Neural progenitor cell (in vitro differentiated cells): ENCODE measurements at regions not wholly inside any gene's neighbourhood (a gene's known extent, or its start where the extent isn't known, plus 50 kb on each side); places are given as distances from the start of the nearest gene placed in this dataset.

ENCODE experiments used
- DNase-seq: peaks from one replicate; pipeline ENCODE4 v3.0.0-alpha.2; 2016; ENCODE audit warnings: low spot score
- H2AFZ ChIP-seq: fragments of 200-600 bp; sonication (generic); replicated peaks from 2 replicates; pipeline ENCODE4 v1.6.1; 2016; ENCODE audit warnings: antibody characterized with exemption
- H3F3A ChIP-seq: fragments of 200-600 bp; sonication (generic); 2 replicates; pipeline ENCODE4 v1.6.1; 2016; ENCODE audit warnings: antibody characterized with exemption, low read depth
- H3K27ac ChIP-seq: fragments of 200-600 bp; sonication (generic); 2 replicates; pipeline ENCODE4 v1.5.1; 2016; ENCODE audit warnings: mild to moderate bottlenecking
- H3K27me3 ChIP-seq: fragments of 200-600 bp; sonication (generic); 2 replicates; pipeline ENCODE4 v1.6.1; 2016; ENCODE audit warnings: mild to moderate bottlenecking, moderate library complexity
- H3K36me3 ChIP-seq: fragments of 200-600 bp; sonication (generic); 2 replicates; pipeline ENCODE4 v1.5.1; 2016
- H3K4me1 ChIP-seq: fragments of 200-600 bp; sonication (generic); 2 replicates; pipeline ENCODE4 v1.6.1; 2016; ENCODE audit warnings: mixed run types
- H3K4me2 ChIP-seq: fragments of 200-600 bp; sonication (generic); 2 replicates; pipeline ENCODE4 v1.6.1; 2016
- H3K4me3 ChIP-seq: fragments of 200-600 bp; sonication (generic); 2 replicates; pipeline ENCODE4 v1.5.1; 2016
- H3K79me2 ChIP-seq: fragments of 200-600 bp; sonication (generic); 2 replicates; pipeline ENCODE4 v1.6.1; 2016; ENCODE audit warnings: low read depth
- H3K9ac ChIP-seq: fragments of 200-600 bp; sonication (generic); 2 replicates; pipeline ENCODE4 v1.6.1; 2016
- H3K9me3 ChIP-seq: fragments of 200-600 bp; sonication (generic); 2 replicates; pipeline ENCODE4 v1.5.1; 2016; ENCODE audit warnings: low read depth
- H4K20me1 ChIP-seq: fragments of 200-600 bp; sonication (generic); 2 replicates; pipeline ENCODE4 v1.6.1; 2016; ENCODE audit warnings: low read depth
- H3K27ac Mint-ChIP-seq: 3 replicates; pipeline ENCODE4 v1.8.0; 2021; ENCODE audit warnings: mixed read lengths
- H3K27me3 Mint-ChIP-seq: 2 replicates; pipeline ENCODE4 v1.8.0; 2022; ENCODE audit warnings: low read depth, mild to moderate bottlenecking, inconsistent platforms, moderate library complexity, mixed read lengths; ENCODE audit not compliant: insufficient read depth
- H3K36me3 Mint-ChIP-seq: 3 replicates; pipeline ENCODE4 v1.8.0; 2021; ENCODE audit warnings: mixed read lengths
- H3K4me1 Mint-ChIP-seq: 3 replicates; pipeline ENCODE4 v1.8.0; 2021; ENCODE audit warnings: mixed read lengths
- H3K4me3 Mint-ChIP-seq: 3 replicates; pipeline ENCODE4 v1.8.0; 2021; ENCODE audit warnings: mild to moderate bottlenecking, moderate library complexity, mixed read lengths
- H3K9me3 Mint-ChIP-seq: 3 replicates; pipeline ENCODE4 v1.8.0; 2020; ENCODE audit warnings: mixed read lengths
- EZH2 ChIP-seq: fragments of 200-600 bp; sonication (generic); IDR thresholded peaks from 2 replicates; pipeline ENCODE4 v1.6.1; 2017; ENCODE audit warnings: antibody characterized with exemption, mild to moderate bottlenecking, moderate library complexity
- EZH2phosphoT487 ChIP-seq: fragments of 200-600 bp; sonication (generic); IDR thresholded peaks from 2 replicates; pipeline ENCODE4 v1.6.1; 2017; ENCODE audit warnings: antibody characterized with exemption
- TF ChIP-seq, protein P1 (sequence below): fragments of 200-600 bp; sonication (generic); IDR thresholded peaks from 2 replicates; pipeline ENCODE4 v1.5.1; 2017; ENCODE audit warnings: antibody characterized with exemption, mild to moderate bottlenecking

DNA sequence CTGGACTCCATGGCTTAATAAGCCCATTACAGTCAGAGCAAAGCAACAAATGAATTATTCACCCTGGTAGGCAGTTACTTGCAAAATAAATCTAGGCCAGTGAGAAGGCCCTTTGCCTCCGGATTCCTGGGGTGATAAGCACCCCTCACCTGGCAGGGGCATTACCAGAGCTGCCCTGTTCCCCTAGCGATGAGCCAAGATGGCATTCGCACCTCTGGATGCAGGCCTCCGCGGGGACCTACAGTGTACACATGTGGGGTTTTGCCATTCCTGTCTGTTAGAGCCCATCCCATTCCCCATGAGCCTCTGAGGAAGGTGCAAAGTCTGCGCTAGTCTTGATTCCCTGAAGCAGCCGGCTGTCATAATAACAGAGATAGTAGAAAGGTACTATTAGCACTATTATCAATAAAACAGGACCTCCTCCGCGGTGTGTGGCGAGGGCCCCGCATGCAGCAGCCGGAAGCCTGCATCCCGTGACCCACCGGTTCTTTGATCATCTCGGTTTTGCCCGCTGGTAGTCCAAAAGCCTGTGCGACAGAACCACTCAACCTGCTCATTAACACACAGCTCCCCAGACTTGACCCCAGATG, 344.3 kb downstream of the BRD1 start:
- H4K20me1 ChIP-seq, result no peaks in the 10 kb centered on the region
- H3K9me3 ChIP-seq, result no peaks in the 10 kb centered on the region
- peak overlapping the region; percentile 46 for H3K27ac Mint-ChIP-seq
- no peak overlapping the region for H3K4me2 ChIP-seq
- H3K4me1 ChIP-seq, result peaks cover 26% of the 10 kb centered on the region
- no peak overlapping the region for H3K4me3 Mint-ChIP-seq
- no peaks in the 10 kb centered on the region for H3K36me3 ChIP-seq
- no peaks in the 10 kb centered on the region for H3K79me2 ChIP-seq
- peaks cover 10% of the 10 kb centered on the region for H3K27me3 Mint-ChIP-seq
- peaks cover 36% of the 10 kb centered on the region for H3K4me1 Mint-ChIP-seq
- no peak for TF ChIP-seq EZH2
- TF ChIP-seq, protein P1, sequence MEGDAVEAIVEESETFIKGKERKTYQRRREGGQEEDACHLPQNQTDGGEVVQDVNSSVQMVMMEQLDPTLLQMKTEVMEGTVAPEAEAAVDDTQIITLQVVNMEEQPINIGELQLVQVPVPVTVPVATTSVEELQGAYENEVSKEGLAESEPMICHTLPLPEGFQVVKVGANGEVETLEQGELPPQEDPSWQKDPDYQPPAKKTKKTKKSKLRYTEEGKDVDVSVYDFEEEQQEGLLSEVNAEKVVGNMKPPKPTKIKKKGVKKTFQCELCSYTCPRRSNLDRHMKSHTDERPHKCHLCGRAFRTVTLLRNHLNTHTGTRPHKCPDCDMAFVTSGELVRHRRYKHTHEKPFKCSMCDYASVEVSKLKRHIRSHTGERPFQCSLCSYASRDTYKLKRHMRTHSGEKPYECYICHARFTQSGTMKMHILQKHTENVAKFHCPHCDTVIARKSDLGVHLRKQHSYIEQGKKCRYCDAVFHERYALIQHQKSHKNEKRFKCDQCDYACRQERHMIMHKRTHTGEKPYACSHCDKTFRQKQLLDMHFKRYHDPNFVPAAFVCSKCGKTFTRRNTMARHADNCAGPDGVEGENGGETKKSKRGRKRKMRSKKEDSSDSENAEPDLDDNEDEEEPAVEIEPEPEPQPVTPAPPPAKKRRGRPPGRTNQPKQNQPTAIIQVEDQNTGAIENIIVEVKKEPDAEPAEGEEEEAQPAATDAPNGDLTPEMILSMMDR, result no peak
- TF ChIP-seq EZH2phosphoT487, result no peak
- no peak overlapping the region for H3K27ac ChIP-seq
- no peaks in the 10 kb centered on the region for H3K36me3 Mint-ChIP-seq
- H2AFZ ChIP-seq, result no peak overlapping the region
- peaks cover 2% of the 10 kb centered on the region for H3K9me3 Mint-ChIP-seq
- peaks cover 11% of the 10 kb centered on the region for H3F3A ChIP-seq
- no peak overlapping the region for H3K9ac ChIP-seq
- no peak for DNase-seq
- no peak overlapping the region for H3K4me3 ChIP-seq
- peaks cover 21% of the 10 kb centered on the region for H3K27me3 ChIP-seq

DNA sequence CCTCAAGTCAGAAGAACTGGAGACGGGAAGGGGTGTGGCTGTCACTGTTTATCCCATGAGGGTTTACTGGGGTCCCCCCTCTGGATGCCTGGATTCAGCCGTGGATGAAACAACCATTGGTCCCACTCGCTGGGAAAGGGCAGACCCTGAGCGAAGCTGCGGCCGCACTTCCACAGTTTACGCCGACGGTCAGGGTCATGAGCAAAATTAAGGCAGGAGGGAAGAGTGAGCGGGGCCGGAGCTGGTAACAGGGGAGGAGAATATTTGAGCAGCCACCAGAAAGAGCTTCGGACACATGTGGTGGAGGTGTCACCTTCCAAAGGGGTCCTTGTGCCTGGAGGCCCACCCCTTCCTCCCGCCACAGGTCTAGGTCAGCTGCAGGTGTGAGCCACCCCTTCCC, 344.9 kb downstream of the BRD1 start:
- H2AFZ ChIP-seq, result no peak overlapping the region
- Mint-ChIP-seq H3K27me3 (peaks cover 10% of the 10 kb centered on the region), H3K4me1 (peaks cover 34% of the 10 kb centered on the region), H3K36me3 (no peaks in the 10 kb centered on the region), H3K4me3 (no peak overlapping the region), H3K27ac (no peak overlapping the region), H3K9me3 (peaks cover 6% of the 10 kb centered on the region)
- no peak overlapping the region for H3K4me3 ChIP-seq
- H3K4me1 ChIP-seq, result peaks cover 26% of the 10 kb centered on the region
- H3K79me2 ChIP-seq, result no peaks in the 10 kb centered on the region
- H3K27ac ChIP-seq, result no peak overlapping the region
- DNase-seq, result no peak
- no peaks in the 10 kb centered on the region for H4K20me1 ChIP-seq
- H3K4me2 ChIP-seq, result no peak overlapping the region
- TF ChIP-seq EZH2 (no peak), EZH2phosphoT487 (no peak)
- TF ChIP-seq, protein P1, result no peak
- no peaks in the 10 kb centered on the region for H3K36me3 ChIP-seq
- H3K9ac ChIP-seq, result no peak overlapping the region
- peaks cover 11% of the 10 kb centered on the region for H3F3A ChIP-seq
- peaks cover 21% of the 10 kb centered on the region for H3K27me3 ChIP-seq
- H3K9me3 ChIP-seq, result no peaks in the 10 kb centered on the region

DNA sequence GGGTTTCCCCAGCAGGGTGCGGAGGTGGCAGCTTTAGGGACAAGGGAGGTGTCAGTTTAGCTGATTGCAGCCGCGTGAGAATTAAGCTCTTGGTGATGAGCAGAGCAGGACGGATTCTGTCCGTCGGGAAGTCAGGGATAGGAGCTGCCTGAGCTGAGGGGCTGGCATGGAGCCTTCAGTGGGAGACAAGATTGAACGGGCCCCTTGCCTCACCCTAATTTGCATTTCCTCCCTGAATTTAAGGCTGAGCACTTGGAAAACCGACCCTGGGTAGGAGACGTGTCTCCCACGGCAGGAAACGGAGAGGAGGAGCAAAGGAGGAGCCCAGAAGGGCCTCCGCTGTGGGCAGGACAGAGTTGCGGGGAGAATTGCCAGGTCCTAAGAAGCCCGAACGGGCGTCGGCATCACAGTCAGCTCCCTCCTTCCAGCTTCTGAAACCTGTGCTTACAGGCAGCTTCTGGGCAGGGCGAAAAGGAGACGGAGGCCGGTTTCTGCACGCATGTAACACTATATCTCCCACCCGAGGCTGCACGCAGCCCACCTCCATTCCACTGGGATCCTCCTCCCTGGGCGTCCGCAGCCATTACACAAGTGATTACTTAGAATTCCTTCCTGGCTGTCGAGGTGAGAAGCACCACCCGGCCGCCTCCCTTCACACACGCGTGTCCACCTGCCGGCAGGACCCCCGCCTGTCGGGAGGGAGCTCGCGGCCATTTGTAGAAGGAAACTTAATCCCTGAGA, 345.8 kb downstream of the BRD1 start:
- no peak overlapping the region for H3K27ac ChIP-seq
- peak overlapping the region; percentile 91 for H2AFZ ChIP-seq
- H3K4me3 Mint-ChIP-seq, result no peak overlapping the region
- H3K4me1 ChIP-seq, result peaks cover 26% of the 10 kb centered on the region
- no peaks in the 10 kb centered on the region for H3K36me3 ChIP-seq
- H3K4me3 ChIP-seq, result peak overlapping the region; percentile 19
- H3K27me3 Mint-ChIP-seq, result peaks cover 13% of the 10 kb centered on the region
- H3K27me3 ChIP-seq, result peaks cover 21% of the 10 kb centered on the region
- peak overlapping the region; percentile 59 for H3K4me2 ChIP-seq
- DNase-seq, result peak; percentile 30
- H3K36me3 Mint-ChIP-seq, result no peaks in the 10 kb centered on the region
- no peaks in the 10 kb centered on the region for H4K20me1 ChIP-seq
- H3K9me3 Mint-ChIP-seq, result peaks cover 10% of the 10 kb centered on the region
- H3K27ac Mint-ChIP-seq, result no peak overlapping the region
- TF ChIP-seq EZH2phosphoT487 (no peak), EZH2 (no peak)
- TF ChIP-seq, protein P1, result no peak
- H3K9ac ChIP-seq, result no peak overlapping the region
- H3K79me2 ChIP-seq, result no peaks in the 10 kb centered on the region
- peaks cover 11% of the 10 kb centered on the region for H3F3A ChIP-seq
- H3K9me3 ChIP-seq, result no peaks in the 10 kb centered on the region
- peaks cover 31% of the 10 kb centered on the region for H3K4me1 Mint-ChIP-seq
